SK-N-SH (cell line): ENCODE measurements at regions not wholly inside any gene's neighbourhood (a gene's known extent, or its start where the extent isn't known, plus 50 kb on each side); places are given as distances from the start of the nearest gene placed in this dataset.

ENCODE experiments used
- CTCF ChIA-PET: fragments of 300-600, 350-600 bp; formaldehyde crosslinking; extraction: SDS; loops from one replicate; lab custom pipeline; 2021; lab: Yijun Ruan, JAX
- POLR2A ChIA-PET: fragments of 350-600 bp; sonication (Branson Sonifier 250); formaldehyde crosslinking; extraction: SDS; loops from one replicate; lab custom pipeline; 2020; ENCODE audit warnings: antibody characterized with exemption, inconsistent platforms; lab: Yijun Ruan, JAX
- DNase-seq: peaks from one replicate; pipeline ENCODE4 v3.0.0; 2012
- H2AFZ ChIP-seq: fragments of 200-600 bp; sonication (generic); 2 replicates; pipeline ENCODE4 v1.8.1; 2016; ENCODE audit warnings: antibody characterized with exemption, mild to moderate bottlenecking, low read depth
- H3F3A ChIP-seq: fragments of 200-600 bp; sonication (generic); replicated peaks from 2 replicates; pipeline ENCODE3; 2016; ENCODE audit warnings: antibody characterized with exemption, mild to moderate bottlenecking; ENCODE audit not compliant: insufficient read depth
- H3K27ac ChIP-seq, 2 experiments: fragments of 200-500 bp in 1 of 2; fragments of 200-600 bp in 1 of 2; sonication (Bioruptor generic) in 1 of 2; sonication (generic), shearing (Covaris generic) in 1 of 2; 2 replicates each; pipeline versions ENCODE4 v1.5.1 to v1.6.1; 2014 to 2016; ENCODE audit warnings: low read depth in 2 of 2, inconsistent platforms in 1 of 2, low read length in 1 of 2, mild to moderate bottlenecking in 1 of 2, mixed read lengths in 1 of 2
- H3K27me3 ChIP-seq: fragments of 200-600 bp; sonication (generic), shearing (Covaris generic); 2 replicates; pipeline ENCODE4 v1.6.1; 2016; ENCODE audit warnings: mixed run types; ENCODE audit not compliant: insufficient read depth
- H3K36me3 ChIP-seq, 2 experiments: fragments of 200-500 bp in 1 of 2; fragments of 200-600 bp in 1 of 2; sonication (Bioruptor generic) in 1 of 2; sonication (generic) in 1 of 2; replicated peaks in 1 of 2; 2 replicates each; pipeline versions ENCODE3 to v1.5.1; 2014 to 2016; ENCODE audit warnings: low read length in 1 of 2, mild to moderate bottlenecking in 1 of 2; ENCODE audit not compliant: insufficient read depth in 2 of 2, control insufficient read depth in 1 of 2
- H3K4me1 ChIP-seq, 2 experiments: fragments of 200-500 bp in 1 of 2; fragments of 200-600 bp in 1 of 2; sonication (Bioruptor generic) in 1 of 2; sonication (generic), shearing (Covaris generic) in 1 of 2; 2 replicates each; pipeline versions ENCODE4 v1.5.1 to v1.6.1; 2014 to 2016; ENCODE audit warnings: low read depth in 1 of 2, low read length in 1 of 2, mixed run types in 1 of 2; ENCODE audit not compliant: insufficient read depth in 2 of 2, control insufficient read depth in 1 of 2
- H3K4me2 ChIP-seq: fragments of 200-600 bp; sonication (generic), shearing (Covaris generic); 2 replicates; pipeline ENCODE4 v1.6.1; 2017; ENCODE audit warnings: mixed run types
- H3K4me3 ChIP-seq, 2 experiments: fragments of 200-500 bp in 1 of 2; fragments of 200-600 bp in 1 of 2; sonication (Bioruptor generic) in 1 of 2; sonication (generic), shearing (Covaris generic) in 1 of 2; 2 replicates each; pipeline versions ENCODE4 v1.5.1 to v1.8.1; 2014 to 2016; ENCODE audit warnings: low read depth in 2 of 2, inconsistent platforms in 1 of 2, low read length in 1 of 2, mild to moderate bottlenecking in 1 of 2, mixed read lengths in 1 of 2, moderate library complexity in 1 of 2
- H3K79me2 ChIP-seq: fragments of 200-600 bp; sonication (generic); 2 replicates; pipeline ENCODE4 v1.8.1; 2017; ENCODE audit warnings: mild to moderate bottlenecking; ENCODE audit not compliant: insufficient read depth
- H3K9ac ChIP-seq: fragments of 200-600 bp; sonication (generic); 2 replicates; pipeline ENCODE4 v1.6.1; 2017; ENCODE audit warnings: mixed run types
- H3K9me2 ChIP-seq: fragments of 200-600 bp; sonication (generic); 2 replicates; pipeline ENCODE4 v1.6.1; 2017; ENCODE audit warnings: mixed run types
- H3K9me3 ChIP-seq: fragments of 200-600 bp; sonication (generic); 2 replicates; pipeline ENCODE4 v1.6.1; 2017; ENCODE audit warnings: mixed run types, mild to moderate bottlenecking, moderate library complexity
- H4K20me1 ChIP-seq: fragments of 200-600 bp; sonication (generic); 2 replicates; pipeline ENCODE4 v1.6.1; 2017; ENCODE audit warnings: mild to moderate bottlenecking, mixed run types; ENCODE audit not compliant: insufficient read depth
- ELF1 ChIP-seq: IDR thresholded peaks from 2 replicates; pipeline ENCODE4 v1.4.0; 2012
- EP300 ChIP-seq, 2 experiments: IDR thresholded peaks; 2 replicates each; pipeline versions ENCODE4 v1.4.0 to v1.6.1; 2012; ENCODE audit warnings: borderline replicate concordance in 1 of 2, low read depth in 1 of 2, low read length in 1 of 2
- EZH2phosphoT487 ChIP-seq: fragments of 200-600 bp; sonication (generic); IDR thresholded peaks from 2 replicates; pipeline ENCODE4 v1.6.1; 2017; ENCODE audit warnings: low read depth, mixed run types, mild to moderate bottlenecking, antibody characterized with exemption, moderate library complexity, borderline replicate concordance
- FOSL2 ChIP-seq: IDR thresholded peaks from 2 replicates; pipeline ENCODE4 v1.4.0; 2012; ENCODE audit warnings: low read depth, mild to moderate bottlenecking, moderate library complexity, borderline replicate concordance
- GABPA ChIP-seq: IDR thresholded peaks from 2 replicates; pipeline ENCODE4 v1.4.0; 2012; ENCODE audit warnings: low read depth, mild to moderate bottlenecking
- GATA2 ChIP-seq: sonication (generic); formaldehyde crosslinking; IDR thresholded peaks from 2 replicates; pipeline ENCODE4 v1.5.0; 2020; ENCODE audit warnings: mild to moderate bottlenecking, missing genetic modification reagents
- JUND ChIP-seq: IDR thresholded peaks from 2 replicates; pipeline ENCODE4 v1.4.0; 2012
- MEF2A ChIP-seq: IDR thresholded peaks from 2 replicates; pipeline ENCODE4 v1.4.0; 2012; ENCODE audit warnings: low read depth, borderline replicate concordance
- NFIC ChIP-seq: IDR thresholded peaks from 2 replicates; pipeline ENCODE4 v1.4.0; 2012; ENCODE audit warnings: borderline replicate concordance
- RCOR1 ChIP-seq: fragments of 150-350 bp; IDR thresholded peaks from 2 replicates; pipeline ENCODE4 v1.6.1; 2017; ENCODE audit warnings: antibody characterized with exemption, low read length
- RFX5 ChIP-seq: IDR thresholded peaks from 2 replicates; pipeline ENCODE4 v1.6.1; 2012; ENCODE audit warnings: mild to moderate bottlenecking, improper control_type of control experiment, low read length
- RXRA ChIP-seq: IDR thresholded peaks from 2 replicates; pipeline ENCODE4 v1.4.0; 2012; ENCODE audit warnings: low read depth, mild to moderate bottlenecking, borderline replicate concordance
- SMC3 ChIP-seq: IDR thresholded peaks from 2 replicates; pipeline ENCODE4 v1.6.1; 2012; ENCODE audit warnings: low read depth, low read length, improper control_type of control experiment
- TAF1 ChIP-seq: IDR thresholded peaks from 2 replicates; pipeline ENCODE4 v1.6.1; 2012; ENCODE audit warnings: low read depth, mild to moderate bottlenecking, low read length, moderate library complexity, borderline replicate concordance
- WGBS: methylation state at CpG from one replicate; pipeline ENCODE4 v1.1.6; 2017; ENCODE audit warnings: low lambda C conversion rate; 5-methylcytosine and 5-hydroxymethylcytosine counted together
- TF ChIP-seq, protein P1 (sequence below): IDR thresholded peaks from 2 replicates; pipeline ENCODE4 v1.6.1; 2012; ENCODE audit warnings: mild to moderate bottlenecking, low read depth, low read length, moderate library complexity
- TF ChIP-seq, protein P2 (sequence below): fragments of 150-350 bp; IDR thresholded peaks from 2 replicates; pipeline ENCODE4 v1.6.1; 2016; ENCODE audit warnings: mild to moderate bottlenecking, low read depth, low read length
- TF ChIP-seq, protein P3 (sequence below): IDR thresholded peaks from 2 replicates; pipeline ENCODE4 v1.4.0; 2012; ENCODE audit warnings: low read depth, borderline replicate concordance
- TF ChIP-seq, protein P4 (sequence below): fragments of 200-600 bp; sonication (generic); IDR thresholded peaks from 2 replicates; pipeline ENCODE4 v1.6.1; 2017; ENCODE audit warnings: antibody characterized with exemption, mild to moderate bottlenecking, moderate library complexity
- TF ChIP-seq, protein P5 (sequence below): IDR thresholded peaks from 2 replicates; pipeline ENCODE4 v1.4.0; 2012; ENCODE audit warnings: low read depth, borderline replicate concordance

DNA sequence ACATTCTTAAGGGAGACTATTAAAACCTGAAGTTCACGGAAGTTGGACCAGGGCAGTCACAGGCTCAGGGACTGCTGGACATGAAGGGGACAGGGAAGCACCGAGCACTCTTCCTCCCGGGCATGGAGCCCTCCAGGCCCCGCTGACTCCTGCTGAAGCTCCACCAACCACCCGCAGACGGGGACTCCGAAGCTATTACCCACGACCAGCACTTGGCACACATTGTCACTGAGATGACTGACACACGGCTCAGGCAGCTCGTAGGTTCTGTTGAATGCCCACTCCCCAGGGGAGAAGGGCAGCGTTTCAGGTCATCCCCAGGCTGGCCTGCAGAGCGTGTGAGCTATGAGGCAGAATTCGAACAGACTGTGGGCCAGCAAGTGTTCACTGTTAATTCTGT is 234.8 kb downstream of the NDUFA10 start (continued):
- TF ChIP-seq, protein P1, sequence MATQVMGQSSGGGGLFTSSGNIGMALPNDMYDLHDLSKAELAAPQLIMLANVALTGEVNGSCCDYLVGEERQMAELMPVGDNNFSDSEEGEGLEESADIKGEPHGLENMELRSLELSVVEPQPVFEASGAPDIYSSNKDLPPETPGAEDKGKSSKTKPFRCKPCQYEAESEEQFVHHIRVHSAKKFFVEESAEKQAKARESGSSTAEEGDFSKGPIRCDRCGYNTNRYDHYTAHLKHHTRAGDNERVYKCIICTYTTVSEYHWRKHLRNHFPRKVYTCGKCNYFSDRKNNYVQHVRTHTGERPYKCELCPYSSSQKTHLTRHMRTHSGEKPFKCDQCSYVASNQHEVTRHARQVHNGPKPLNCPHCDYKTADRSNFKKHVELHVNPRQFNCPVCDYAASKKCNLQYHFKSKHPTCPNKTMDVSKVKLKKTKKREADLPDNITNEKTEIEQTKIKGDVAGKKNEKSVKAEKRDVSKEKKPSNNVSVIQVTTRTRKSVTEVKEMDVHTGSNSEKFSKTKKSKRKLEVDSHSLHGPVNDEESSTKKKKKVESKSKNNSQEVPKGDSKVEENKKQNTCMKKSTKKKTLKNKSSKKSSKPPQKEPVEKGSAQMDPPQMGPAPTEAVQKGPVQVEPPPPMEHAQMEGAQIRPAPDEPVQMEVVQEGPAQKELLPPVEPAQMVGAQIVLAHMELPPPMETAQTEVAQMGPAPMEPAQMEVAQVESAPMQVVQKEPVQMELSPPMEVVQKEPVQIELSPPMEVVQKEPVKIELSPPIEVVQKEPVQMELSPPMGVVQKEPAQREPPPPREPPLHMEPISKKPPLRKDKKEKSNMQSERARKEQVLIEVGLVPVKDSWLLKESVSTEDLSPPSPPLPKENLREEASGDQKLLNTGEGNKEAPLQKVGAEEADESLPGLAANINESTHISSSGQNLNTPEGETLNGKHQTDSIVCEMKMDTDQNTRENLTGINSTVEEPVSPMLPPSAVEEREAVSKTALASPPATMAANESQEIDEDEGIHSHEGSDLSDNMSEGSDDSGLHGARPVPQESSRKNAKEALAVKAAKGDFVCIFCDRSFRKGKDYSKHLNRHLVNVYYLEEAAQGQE = no peak
- TF ChIP-seq, all 33 proteins: peak for 0

DNA sequence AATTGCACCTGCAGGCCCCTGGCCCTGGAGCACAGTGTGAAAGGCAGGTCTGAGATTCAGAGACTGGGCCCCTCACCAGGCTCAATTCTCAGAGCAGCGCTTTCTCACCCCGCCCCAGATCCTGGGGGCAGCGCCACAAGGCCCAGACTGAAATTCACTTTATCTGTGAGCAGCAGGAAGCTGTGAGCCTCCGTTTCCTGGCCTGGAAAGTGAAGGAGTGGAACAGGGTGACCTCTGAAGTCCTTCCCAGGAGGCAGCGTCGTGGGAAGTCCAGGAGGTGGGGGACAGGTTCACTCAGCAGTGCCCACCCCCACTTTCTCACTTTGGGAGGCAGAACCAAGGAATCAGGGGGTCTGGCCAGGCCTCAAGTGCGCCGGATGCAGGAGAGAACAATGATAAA is 235.4 kb downstream of the NDUFA10 start:
- no peaks in the 10 kb centered on the region for H3K9me3 ChIP-seq
- no peak overlapping the region for H3K9ac ChIP-seq
- no peaks in the 10 kb centered on the region for H3K9me2 ChIP-seq
- CTCF ChIA-PET = no interaction called here
- H4K20me1 ChIP-seq = no peaks in the 10 kb centered on the region
- 23% methylated on average over 7 of the region's 8 CpGs for WGBS
- no peak overlapping the region for H3K4me3 ChIP-seq
- H3F3A ChIP-seq = no peaks in the 10 kb centered on the region
- no peak for TF ChIP-seq TAF1
- no peak for TF ChIP-seq EZH2phosphoT487
- TF ChIP-seq, protein P2, sequence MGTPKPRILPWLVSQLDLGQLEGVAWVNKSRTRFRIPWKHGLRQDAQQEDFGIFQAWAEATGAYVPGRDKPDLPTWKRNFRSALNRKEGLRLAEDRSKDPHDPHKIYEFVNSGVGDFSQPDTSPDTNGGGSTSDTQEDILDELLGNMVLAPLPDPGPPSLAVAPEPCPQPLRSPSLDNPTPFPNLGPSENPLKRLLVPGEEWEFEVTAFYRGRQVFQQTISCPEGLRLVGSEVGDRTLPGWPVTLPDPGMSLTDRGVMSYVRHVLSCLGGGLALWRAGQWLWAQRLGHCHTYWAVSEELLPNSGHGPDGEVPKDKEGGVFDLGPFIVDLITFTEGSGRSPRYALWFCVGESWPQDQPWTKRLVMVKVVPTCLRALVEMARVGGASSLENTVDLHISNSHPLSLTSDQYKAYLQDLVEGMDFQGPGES = no peak
- no peak for TF ChIP-seq JUND
- no peak for TF ChIP-seq EP300 (IDR thresholded peaks at IDR 0.05; ENCODE audit: borderline replicate concordance in 1 of 2, low read depth in 1 of 2, low read length in 1 of 2)
- no peak for TF ChIP-seq SMC3
- no peak for TF ChIP-seq FOSL2
- TF ChIP-seq, protein P3, sequence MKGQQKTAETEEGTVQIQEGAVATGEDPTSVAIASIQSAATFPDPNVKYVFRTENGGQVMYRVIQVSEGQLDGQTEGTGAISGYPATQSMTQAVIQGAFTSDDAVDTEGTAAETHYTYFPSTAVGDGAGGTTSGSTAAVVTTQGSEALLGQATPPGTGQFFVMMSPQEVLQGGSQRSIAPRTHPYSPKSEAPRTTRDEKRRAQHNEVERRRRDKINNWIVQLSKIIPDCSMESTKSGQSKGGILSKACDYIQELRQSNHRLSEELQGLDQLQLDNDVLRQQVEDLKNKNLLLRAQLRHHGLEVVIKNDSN = no peak
- no peak for TF ChIP-seq RXRA
- no peak for TF ChIP-seq RCOR1
- TF ChIP-seq RFX5 = no peak
- TF ChIP-seq, protein P4, sequence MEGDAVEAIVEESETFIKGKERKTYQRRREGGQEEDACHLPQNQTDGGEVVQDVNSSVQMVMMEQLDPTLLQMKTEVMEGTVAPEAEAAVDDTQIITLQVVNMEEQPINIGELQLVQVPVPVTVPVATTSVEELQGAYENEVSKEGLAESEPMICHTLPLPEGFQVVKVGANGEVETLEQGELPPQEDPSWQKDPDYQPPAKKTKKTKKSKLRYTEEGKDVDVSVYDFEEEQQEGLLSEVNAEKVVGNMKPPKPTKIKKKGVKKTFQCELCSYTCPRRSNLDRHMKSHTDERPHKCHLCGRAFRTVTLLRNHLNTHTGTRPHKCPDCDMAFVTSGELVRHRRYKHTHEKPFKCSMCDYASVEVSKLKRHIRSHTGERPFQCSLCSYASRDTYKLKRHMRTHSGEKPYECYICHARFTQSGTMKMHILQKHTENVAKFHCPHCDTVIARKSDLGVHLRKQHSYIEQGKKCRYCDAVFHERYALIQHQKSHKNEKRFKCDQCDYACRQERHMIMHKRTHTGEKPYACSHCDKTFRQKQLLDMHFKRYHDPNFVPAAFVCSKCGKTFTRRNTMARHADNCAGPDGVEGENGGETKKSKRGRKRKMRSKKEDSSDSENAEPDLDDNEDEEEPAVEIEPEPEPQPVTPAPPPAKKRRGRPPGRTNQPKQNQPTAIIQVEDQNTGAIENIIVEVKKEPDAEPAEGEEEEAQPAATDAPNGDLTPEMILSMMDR = no peak
- no peak for TF ChIP-seq ELF1
- no peak for TF ChIP-seq NFIC
- no peak for TF ChIP-seq MEF2A
- no peak for TF ChIP-seq GATA2 (CRISPR knock-in tag)
- TF ChIP-seq GABPA = no peak
- TF ChIP-seq, protein P5, sequence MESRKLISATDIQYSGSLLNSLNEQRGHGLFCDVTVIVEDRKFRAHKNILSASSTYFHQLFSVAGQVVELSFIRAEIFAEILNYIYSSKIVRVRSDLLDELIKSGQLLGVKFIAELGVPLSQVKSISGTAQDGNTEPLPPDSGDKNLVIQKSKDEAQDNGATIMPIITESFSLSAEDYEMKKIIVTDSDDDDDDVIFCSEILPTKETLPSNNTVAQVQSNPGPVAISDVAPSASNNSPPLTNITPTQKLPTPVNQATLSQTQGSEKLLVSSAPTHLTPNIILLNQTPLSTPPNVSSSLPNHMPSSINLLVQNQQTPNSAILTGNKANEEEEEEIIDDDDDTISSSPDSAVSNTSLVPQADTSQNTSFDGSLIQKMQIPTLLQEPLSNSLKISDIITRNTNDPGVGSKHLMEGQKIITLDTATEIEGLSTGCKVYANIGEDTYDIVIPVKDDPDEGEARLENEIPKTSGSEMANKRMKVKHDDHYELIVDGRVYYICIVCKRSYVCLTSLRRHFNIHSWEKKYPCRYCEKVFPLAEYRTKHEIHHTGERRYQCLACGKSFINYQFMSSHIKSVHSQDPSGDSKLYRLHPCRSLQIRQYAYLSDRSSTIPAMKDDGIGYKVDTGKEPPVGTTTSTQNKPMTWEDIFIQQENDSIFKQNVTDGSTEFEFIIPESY = no peak
- DNase-seq = no peak
- H3K27ac ChIP-seq = no peak overlapping the region
- H3K36me3 ChIP-seq = no peaks in the 10 kb centered on the region
- H3K79me2 ChIP-seq = no peaks in the 10 kb centered on the region
- H3K4me1 ChIP-seq = no peaks in the 10 kb centered on the region
- POLR2A ChIA-PET = no interaction called here
- no peak overlapping the region for H2AFZ ChIP-seq
- H3K27me3 ChIP-seq = no peaks in the 10 kb centered on the region
- H3K4me2 ChIP-seq = no peak overlapping the region
